HepG2 (cell line): ENCODE measurements at regions not wholly inside any gene's neighbourhood (a gene's known extent, or its start where the extent isn't known, plus 50 kb on each side); places are given as distances from the start of the nearest gene placed in this dataset.

Source experiments
- ATAC-seq: fragments of 200-7000 bp; cut with Tn5 transposase; 3 replicates; pipeline ENCODE4 v1.9.1; 2020; ENCODE audit warnings: mild to moderate bottlenecking, moderate library complexity
- BruUV-seq: library from RNA; stranded (reverse); fragments of 400-500 nt; replicated peaks from 2 replicates; lab custom pipeline; 2021; lab: Mats Ljungman, UMichigan
- CTCF ChIA-PET: fragments of 300-600 bp; formaldehyde crosslinking; extraction: SDS; loops from one replicate; lab custom pipeline; 2021; ENCODE audit warnings: low total read pairs, inconsistent platforms, low intra/inter-chr PET ratio; lab: Yijun Ruan, JAX
- POLR2A ChIA-PET: fragments of 350-600 bp; sonication (Branson Sonifier 250); formaldehyde crosslinking; loops from one replicate; lab custom pipeline; 2020; ENCODE audit warnings: antibody characterized with exemption, inconsistent platforms; lab: Yijun Ruan, JAX
- DNase-seq: peaks from one replicate; pipeline ENCODE4 v3.0.0-alpha.2; 2015; ENCODE audit warnings: low spot score
- FAIRE-seq: peaks from 3 replicates; lab custom pipeline; 2011; peaks lifted over from hg19 to GRCh38; lab: Jason Lieb, UNC
- H2AFZ ChIP-seq: one replicate; pipeline ENCODE4 v1.6.1; 2011; ENCODE audit warnings: low read length, inconsistent platforms
- H3K27ac ChIP-seq: fragments of 300-600 bp; 3 replicates; pipeline ENCODE4 v1.8.0; 2011; ENCODE audit warnings: mixed run types, mild to moderate bottlenecking, mixed read lengths, low read length, inconsistent platforms; ENCODE audit not compliant: insufficient read depth; ENCODE audit errors: extremely low read length
- H3K27me3 ChIP-seq, 2 experiments: fragments of 200-600 bp in 1 of 2; 2 replicates in 1 of 2; 3 replicates in 1 of 2; pipeline versions ENCODE4 v1.6.0 to v1.8.0; 2011; ENCODE audit warnings: low read length in 2 of 2, mild to moderate bottlenecking in 2 of 2, moderate library complexity in 2 of 2, inconsistent platforms in 1 of 2; ENCODE audit not compliant: insufficient read depth in 2 of 2, control insufficient read depth in 1 of 2
- H3K36me3 ChIP-seq, 2 experiments: fragments of 200-600 bp in 1 of 2; replicated peaks in 1 of 2; 2 replicates in 1 of 2; 3 replicates in 1 of 2; pipeline versions ENCODE4 v1.5.1 to v1.8.0; 2011; ENCODE audit warnings: low read length in 2 of 2, inconsistent platforms in 1 of 2; ENCODE audit not compliant: insufficient read depth in 2 of 2, control insufficient read depth in 1 of 2
- H3K4me1 ChIP-seq: 2 replicates; pipeline ENCODE4 v1.5.1; 2012; ENCODE audit warnings: low read length, inconsistent platforms; ENCODE audit not compliant: insufficient read depth
- H3K4me2 ChIP-seq: 2 replicates; pipeline ENCODE4 v1.6.0; 2011; ENCODE audit warnings: low read depth, low read length, inconsistent platforms
- H3K4me3 ChIP-seq, 3 experiments: fragments of 200-600 bp in 1 of 3; sonication (generic), shearing (Covaris generic) in 1 of 3; replicated peaks in 1 of 3; 2 replicates each; pipeline ENCODE4 v1.5.1; 2011 to 2016; ENCODE audit warnings: low read length in 3 of 3, inconsistent platforms in 2 of 3, low read depth in 2 of 3, mild to moderate bottlenecking in 2 of 3, control low read depth in 1 of 3, mixed read lengths in 1 of 3; ENCODE audit not compliant: insufficient read depth in 1 of 3
- H3K79me2 ChIP-seq: one replicate; pipeline ENCODE4 v1.6.1; 2011; ENCODE audit warnings: low read length, inconsistent platforms; ENCODE audit not compliant: insufficient read depth
- H3K9ac ChIP-seq: 2 replicates; pipeline ENCODE4 v1.6.0; 2011; ENCODE audit warnings: mild to moderate bottlenecking, low read depth, low read length, inconsistent platforms; ENCODE audit not compliant: insufficient read depth
- H3K9me3 ChIP-seq: 2 replicates; pipeline ENCODE4 v1.5.1; 2012; ENCODE audit warnings: mild to moderate bottlenecking, low read length
- H4K20me1 ChIP-seq: 2 replicates; pipeline ENCODE4 v1.6.0; 2011; ENCODE audit warnings: inconsistent platforms, mild to moderate bottlenecking, low read length, moderate library complexity; ENCODE audit not compliant: insufficient read depth
- AGO2 ChIP-seq: fragments of 200-400 bp; formaldehyde crosslinking; optimal IDR thresholded peaks from 2 replicates; pipeline ENCODE3; 2017; ENCODE audit warnings: mild to moderate bottlenecking, low read depth, low read length, moderate library complexity
- BHLHE40 ChIP-seq: IDR thresholded peaks from 2 replicates; pipeline ENCODE4 v1.6.1; 2011; ENCODE audit warnings: low read length, improper control_type of control experiment
- FOXA1 ChIP-seq, 2 experiments: fragments of 450-650 bp in 1 of 2; sonication (generic) in 1 of 2; formaldehyde crosslinking in 1 of 2; IDR thresholded peaks; 2 replicates each; pipeline versions ENCODE4 v1.4.0 to v1.6.1; 2016 to 2020; ENCODE audit warnings: missing genetic modification reagents in 1 of 2
- MED13 ChIP-seq: sonication (generic); formaldehyde crosslinking; IDR thresholded peaks from 2 replicates; pipeline ENCODE4 v1.5.0; 2020; ENCODE audit warnings: missing genetic modification reagents
- RXRB ChIP-seq: IDR thresholded peaks from 2 replicates; pipeline ENCODE4 v1.6.1; 2016; ENCODE audit warnings: borderline replicate concordance, missing genetic modification reagents, missing compliant biosample characterization
- SKI ChIP-seq: fragments of 450-650 bp; IDR thresholded peaks from one replicate; pipeline ENCODE4 v1.6.1; 2018; ENCODE audit warnings: mild to moderate bottlenecking; ENCODE audit not compliant: partially characterized antibody
- ZNF235 ChIP-seq: sonication (generic); formaldehyde crosslinking; IDR thresholded peaks from 2 replicates; pipeline ENCODE4 v1.8.1; 2023; ENCODE audit warnings: mild to moderate bottlenecking, missing genetic modification reagents, borderline replicate concordance
- ZNF589 ChIP-seq: sonication (generic); formaldehyde crosslinking; conservative IDR thresholded peaks from 2 replicates; pipeline ENCODE4 v1.8.0; 2022; ENCODE audit warnings: mild to moderate bottlenecking, moderate library complexity, missing genetic modification reagents
- ZNF674 ChIP-seq: sonication (generic); formaldehyde crosslinking; IDR thresholded peaks from 2 replicates; pipeline ENCODE4 v1.5.0; 2020; ENCODE audit warnings: low read depth, mild to moderate bottlenecking, missing genetic modification reagents
- ZNF724P ChIP-seq: sonication (generic); formaldehyde crosslinking; IDR thresholded peaks from 2 replicates; pipeline ENCODE4 v1.8.0; 2022; ENCODE audit warnings: missing genetic modification reagents, borderline replicate concordance
- WGBS: methylation state at CpG from one replicate; pipeline ENCODE4 v1.1.6; 2017; ENCODE audit warnings: low lambda C conversion rate; 5-methylcytosine and 5-hydroxymethylcytosine counted together
- in situ Hi-C: cut with HindIII; loops from 2 replicates; pipeline ENCODE4 v1.10.0; 2017; ENCODE audit warnings: low pct_unique_long_range_greater_than_20kb; ENCODE audit not compliant: extremely low pct_ligation_motif_present
- intact Hi-C: fragments of 100-400 bp; cut with micrococcal nuclease; formaldehyde crosslinking; loops from one replicate; pipeline ENCODE4 v1.10.0; 2022; ENCODE audit not compliant: unreplicated experiment
- TF ChIP-seq, protein P1 (sequence below): IDR thresholded peaks from 2 replicates; pipeline ENCODE4 v1.6.1; 2016; ENCODE audit warnings: missing compliant biosample characterization, missing genetic modification reagents, borderline replicate concordance
- TF ChIP-seq, protein P2 (sequence below): sonication (generic); formaldehyde crosslinking; IDR thresholded peaks from 2 replicates; pipeline ENCODE4 v1.5.0; 2020; ENCODE audit warnings: mild to moderate bottlenecking, missing genetic modification reagents

DNA sequence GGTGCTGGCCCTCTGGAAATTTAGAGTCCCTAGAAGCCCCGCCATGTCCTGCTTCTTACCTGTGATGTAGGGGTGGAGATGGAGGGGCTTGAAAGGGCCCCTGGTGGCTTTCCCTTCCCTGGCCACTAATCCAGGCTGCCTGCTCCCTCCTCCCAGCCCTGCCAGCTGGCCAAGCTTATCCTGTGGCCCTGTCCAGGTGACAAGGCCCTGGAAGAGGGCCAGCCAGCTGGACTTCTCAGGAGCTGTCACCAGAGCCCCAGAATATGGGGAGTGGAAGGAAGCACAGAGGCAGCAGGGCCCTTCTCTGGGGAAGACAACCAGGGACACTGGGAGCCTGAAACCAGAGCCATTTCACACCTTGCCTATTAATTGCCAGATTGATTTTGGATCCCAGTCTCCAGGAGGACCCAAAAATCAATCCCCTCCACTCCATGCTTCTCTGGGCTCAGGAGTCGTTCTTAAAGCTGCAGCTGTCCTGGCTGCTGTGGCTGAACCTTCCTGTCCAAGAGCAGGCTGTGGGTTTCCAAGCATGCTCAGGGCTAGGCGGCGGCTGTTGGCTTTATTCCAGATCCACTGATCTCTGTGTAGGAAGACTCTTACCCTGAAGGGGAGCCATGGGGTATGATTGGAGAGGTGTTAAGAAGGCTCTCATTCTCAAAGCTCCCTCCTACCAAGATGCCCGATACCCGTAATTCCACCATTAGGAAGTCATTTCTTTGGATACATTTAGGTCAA is 52.6 kb upstream of the PCBD1 start:
- ChIA-PET CTCF (no interaction called here), POLR2A (no interaction called here)
- DNase-seq (no peak), FAIRE-seq (no peak), ATAC-seq (no peak)
- H2AFZ ChIP-seq, result no peak overlapping the region
- no peak for TF ChIP-seq FOXA1 (IDR thresholded peaks at IDR 0.05)
- TF ChIP-seq FOXA1 (CRISPR knock-in tag; IDR thresholded peaks at IDR 0.05), result no peak
- no peak for TF ChIP-seq BHLHE40
- no peak for TF ChIP-seq RXRB (CRISPR knock-in tag)
- TF ChIP-seq, protein P1, sequence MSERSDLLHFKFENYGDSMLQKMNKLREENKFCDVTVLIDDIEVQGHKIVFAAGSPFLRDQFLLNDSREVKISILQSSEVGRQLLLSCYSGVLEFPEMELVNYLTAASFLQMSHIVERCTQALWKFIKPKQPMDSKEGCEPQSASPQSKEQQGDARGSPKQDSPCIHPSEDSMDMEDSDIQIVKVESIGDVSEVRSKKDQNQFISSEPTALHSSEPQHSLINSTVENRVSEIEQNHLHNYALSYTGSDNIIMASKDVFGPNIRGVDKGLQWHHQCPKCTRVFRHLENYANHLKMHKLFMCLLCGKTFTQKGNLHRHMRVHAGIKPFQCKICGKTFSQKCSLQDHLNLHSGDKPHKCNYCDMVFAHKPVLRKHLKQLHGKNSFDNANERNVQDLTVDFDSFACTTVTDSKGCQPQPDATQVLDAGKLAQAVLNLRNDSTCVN, result no peak
- no peak for TF ChIP-seq MED13 (CRISPR knock-in tag)
- TF ChIP-seq, protein P2, sequence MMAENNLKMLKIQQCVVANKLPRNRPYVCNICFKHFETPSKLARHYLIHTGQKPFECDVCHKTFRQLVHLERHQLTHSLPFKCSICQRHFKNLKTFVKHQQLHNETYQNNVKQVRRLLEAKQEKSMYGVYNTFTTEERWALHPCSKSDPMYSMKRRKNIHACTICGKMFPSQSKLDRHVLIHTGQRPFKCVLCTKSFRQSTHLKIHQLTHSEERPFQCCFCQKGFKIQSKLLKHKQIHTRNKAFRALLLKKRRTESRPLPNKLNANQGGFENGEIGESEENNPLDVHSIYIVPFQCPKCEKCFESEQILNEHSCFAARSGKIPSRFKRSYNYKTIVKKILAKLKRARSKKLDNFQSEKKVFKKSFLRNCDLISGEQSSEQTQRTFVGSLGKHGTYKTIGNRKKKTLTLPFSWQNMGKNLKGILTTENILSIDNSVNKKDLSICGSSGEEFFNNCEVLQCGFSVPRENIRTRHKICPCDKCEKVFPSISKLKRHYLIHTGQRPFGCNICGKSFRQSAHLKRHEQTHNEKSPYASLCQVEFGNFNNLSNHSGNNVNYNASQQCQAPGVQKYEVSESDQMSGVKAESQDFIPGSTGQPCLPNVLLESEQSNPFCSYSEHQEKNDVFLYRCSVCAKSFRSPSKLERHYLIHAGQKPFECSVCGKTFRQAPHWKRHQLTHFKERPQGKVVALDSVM (CRISPR knock-in tag), result no peak
- no peak for TF ChIP-seq ZNF589
- TF ChIP-seq ZNF724P, result no peak
- TF ChIP-seq SKI, result no peak
- no peak for TF ChIP-seq AGO2
- no peak for TF ChIP-seq ZNF235 (CRISPR knock-in tag)
- no peak for TF ChIP-seq ZNF674 (CRISPR knock-in tag)
- H3K4me2 ChIP-seq, result no peak overlapping the region
- no peak overlapping the region for H3K4me3 ChIP-seq
- H3K27me3 ChIP-seq, result peaks cover 12 to 46% of the 10 kb centered on the region in 2 experiments; a peak in 4 of 5 replicates
- H4K20me1 ChIP-seq, result no peaks in the 10 kb centered on the region
- no peaks in the 10 kb centered on the region for H3K9me3 ChIP-seq
- no peak overlapping the region for H3K27ac ChIP-seq
- no peak overlapping the region for H3K9ac ChIP-seq
- H3K4me1 ChIP-seq, result no peaks in the 10 kb centered on the region
- BruUV-seq, result no TSS peak
- in situ Hi-C loops (no loop called here), intact Hi-C loops (no loop called here)
- WGBS, result 15% methylated on average over 5 of the region's 6 CpGs
- H3K79me2 ChIP-seq, result no peaks in the 10 kb centered on the region
- no peaks in the 10 kb centered on the region for H3K36me3 ChIP-seq
